SIG-M5 (cell line): ENCODE measurements at regions not wholly inside any gene's neighbourhood (a gene's known extent, or its start where the extent isn't known, plus 50 kb on each side); places are given as distances from the start of the nearest gene placed in this dataset.

Experiments
- DNase-seq: peaks from one replicate; lab custom pipeline; 2025; lab: John Stamatoyannopoulos, UW

GRCh38 chr13:31049083-31049482 lies 112.6 kb downstream of the HSPH1 start:
- no peak for DNase-seq

GRCh38 chr13:31048521-31048920 lies 113.2 kb downstream of the HSPH1 start:
- no peak for DNase-seq

- DNase-seq: no peak
Observed at GRCh38 chr13:31046711-31047279, 114.3 kb downstream of the TEX26 start.

- DNase-seq: no peak
Observed at GRCh38 chr13:31045286-31046081, 113.0 kb downstream of the TEX26 start.

DNA sequence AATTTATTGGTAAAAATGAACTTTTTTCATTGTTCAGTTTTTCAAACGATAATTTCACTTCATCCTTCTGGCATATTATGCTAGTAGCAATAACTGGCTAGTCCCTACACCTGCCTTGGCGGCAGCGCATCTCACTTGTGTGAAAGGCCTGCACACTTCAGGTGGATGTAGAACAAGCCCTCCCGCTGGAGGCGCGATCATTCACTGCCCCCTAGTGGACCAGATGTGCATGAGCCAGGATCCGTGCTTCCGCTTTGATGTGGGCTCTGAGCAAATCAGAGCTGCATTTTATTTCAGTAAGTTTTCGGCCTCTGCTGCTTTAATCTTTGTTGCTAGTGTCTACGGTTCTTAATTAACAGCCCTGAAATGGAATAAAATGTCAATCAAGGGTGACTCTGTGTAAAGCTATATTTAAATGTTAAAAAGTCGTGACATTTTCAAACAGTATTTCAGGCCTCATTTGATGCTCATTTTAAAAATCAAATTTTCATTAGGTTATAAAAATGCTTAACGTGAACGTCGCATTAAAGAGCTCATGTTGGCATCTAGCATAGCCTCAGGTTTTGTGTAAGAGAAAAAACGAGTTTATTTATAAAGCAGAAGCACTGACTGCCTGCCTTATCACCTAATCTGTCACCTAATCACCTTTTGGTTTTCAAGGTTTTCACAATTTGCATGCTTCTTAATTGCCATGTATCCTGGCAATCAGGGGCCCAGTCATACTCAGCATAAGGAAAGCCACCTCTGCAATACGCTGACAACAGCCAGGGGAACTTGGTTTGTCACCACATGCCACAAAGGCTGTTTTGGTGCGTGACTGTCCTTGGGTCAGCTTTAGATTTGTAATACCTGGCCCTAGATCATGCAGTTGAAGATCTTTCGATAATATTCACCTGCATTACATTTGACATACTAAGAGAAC lies 112.2 kb downstream of the TEX26 start:
- DNase-seq: no peak

- DNase-seq: no peak
Observed at GRCh38 chr13:31043957-31044356, 111.5 kb downstream of the TEX26 start.

DNA sequence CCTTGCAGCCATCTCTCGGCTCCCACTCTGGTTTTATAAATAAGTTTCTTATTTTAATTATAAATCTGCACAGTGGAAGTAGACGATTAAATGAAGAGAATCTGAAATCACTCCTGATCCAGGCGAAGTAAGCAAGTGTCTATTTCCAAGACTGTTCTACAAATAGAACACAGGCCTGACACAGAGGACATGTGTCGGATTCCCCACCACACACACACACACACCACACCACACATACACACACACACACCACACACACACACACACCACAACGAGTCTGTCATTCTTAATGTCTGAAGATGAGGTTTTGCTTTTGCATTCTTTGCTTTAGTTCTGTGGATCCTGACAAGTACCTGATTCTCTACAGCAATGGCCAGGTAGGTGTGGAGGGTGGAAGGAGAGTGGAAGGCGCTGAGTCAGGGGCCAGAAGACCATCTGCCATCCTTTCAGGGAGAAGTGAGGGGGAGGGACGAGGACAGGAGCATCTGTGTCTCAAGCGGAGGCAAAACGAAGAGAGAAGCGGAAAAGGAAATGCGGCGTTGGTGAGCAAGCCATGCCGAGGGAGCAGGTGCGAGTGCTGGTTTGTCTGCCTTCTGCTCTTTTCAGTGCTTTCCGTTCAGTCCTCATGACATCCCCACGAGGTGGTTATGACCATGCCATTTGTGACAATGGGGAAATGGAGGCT lies 110.2 kb downstream of the TEX26 start:
- no peak for DNase-seq

DNA sequence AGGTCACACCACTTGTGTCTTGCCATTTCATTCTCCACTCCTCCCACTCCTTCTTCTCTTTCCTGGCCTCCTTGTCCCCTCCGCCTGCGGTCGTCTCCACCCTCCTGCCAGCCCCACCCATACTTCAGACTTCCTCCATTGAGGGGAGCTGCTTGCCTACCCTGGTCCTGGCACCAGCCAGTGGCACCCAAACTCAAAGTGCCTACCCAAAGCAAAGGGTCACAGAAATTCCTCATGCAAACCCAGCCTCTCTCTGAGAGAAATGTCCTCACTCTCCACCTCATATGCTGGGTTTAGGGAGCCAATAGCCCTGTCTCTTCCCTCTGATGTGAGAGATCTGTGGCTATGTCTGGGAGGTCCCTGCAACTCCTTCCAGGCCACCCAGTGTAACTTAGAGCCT lies 109.6 kb downstream of the TEX26 start:
- DNase-seq: no peak

DNA sequence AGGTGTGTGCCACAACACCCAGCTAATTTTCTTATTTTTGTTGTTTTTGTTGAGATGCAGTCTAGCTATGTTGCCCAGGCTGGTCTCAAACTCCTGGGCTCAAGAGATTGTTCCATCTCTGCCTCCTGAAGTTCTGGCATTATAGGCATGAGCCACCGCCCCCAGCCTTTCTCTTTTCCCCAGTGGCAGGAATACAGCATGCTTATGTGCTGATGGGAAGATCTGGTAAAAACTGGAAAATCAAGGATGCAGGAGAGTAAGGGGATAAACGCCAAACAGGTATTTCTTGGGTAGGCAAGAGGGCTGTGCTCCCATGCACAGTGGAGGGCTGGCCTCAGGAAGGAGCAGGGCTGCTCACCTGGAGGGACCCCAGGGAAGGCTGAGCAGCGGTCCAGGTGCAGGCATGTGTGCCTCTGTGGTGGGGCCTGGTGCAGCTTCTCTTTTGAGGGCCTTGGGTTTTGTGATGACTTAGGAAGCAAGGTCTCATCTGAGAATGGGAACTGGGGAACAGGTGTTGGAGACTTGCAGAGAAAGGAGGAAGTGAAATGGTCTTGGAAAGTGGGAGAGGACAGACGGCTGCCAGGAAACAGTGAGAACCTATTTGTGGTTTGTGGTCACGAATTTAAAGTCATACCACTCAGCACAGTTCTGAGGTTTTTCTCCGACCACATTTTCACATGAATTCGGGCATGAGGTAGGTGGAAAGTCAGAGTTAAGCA lies 106.5 kb downstream of the TEX26 start:
- peak; percentile 6 for DNase-seq

GRCh38 chr13:31037874-31038500 lies 105.5 kb downstream of the TEX26 start:
- DNase-seq: no peak

DNA sequence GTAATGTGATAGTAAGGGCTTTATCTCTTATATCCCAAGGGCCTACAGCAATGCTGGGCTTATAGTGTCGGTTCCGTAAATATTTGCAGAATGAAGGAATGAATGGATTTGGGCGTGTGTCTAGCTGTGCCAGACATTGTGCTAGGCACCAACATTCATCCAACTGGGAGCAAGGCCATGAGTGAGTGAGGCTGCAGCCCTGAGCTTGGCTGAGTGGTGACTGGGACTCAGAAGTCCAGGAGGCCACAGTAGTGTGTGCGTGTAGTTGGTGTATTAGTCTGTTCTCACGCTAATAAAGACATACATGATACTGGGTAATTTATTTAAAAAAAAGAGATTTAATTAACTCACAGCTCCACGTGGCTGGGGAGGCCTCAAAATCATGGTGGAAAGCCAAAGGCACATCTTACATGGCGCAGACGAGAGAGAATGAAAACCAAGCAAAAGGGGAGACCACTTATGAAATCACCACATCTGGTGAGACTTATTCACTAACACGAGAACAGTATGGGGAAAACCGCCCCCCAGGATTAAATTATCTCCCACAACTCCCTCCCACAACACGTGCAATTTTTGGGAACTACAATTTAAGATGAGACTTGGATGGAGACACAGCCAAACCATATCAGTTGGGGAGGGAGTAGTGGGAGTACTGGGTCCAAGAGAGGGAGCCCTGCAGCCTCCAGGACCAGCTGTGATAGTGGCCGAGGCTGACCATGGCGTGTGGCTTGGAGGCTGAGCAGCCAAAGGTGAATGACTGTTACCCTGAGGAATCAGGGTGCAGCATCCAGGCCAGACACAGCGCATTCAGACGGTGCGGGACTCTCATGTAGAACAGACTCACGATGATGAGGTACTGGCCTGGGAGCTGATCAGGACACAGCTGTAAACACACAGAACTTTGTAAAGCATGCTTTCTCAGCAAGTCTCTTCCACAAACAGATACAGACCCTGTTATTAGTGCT lies 104.6 kb downstream of the TEX26 start:
- no peak for DNase-seq

DNA sequence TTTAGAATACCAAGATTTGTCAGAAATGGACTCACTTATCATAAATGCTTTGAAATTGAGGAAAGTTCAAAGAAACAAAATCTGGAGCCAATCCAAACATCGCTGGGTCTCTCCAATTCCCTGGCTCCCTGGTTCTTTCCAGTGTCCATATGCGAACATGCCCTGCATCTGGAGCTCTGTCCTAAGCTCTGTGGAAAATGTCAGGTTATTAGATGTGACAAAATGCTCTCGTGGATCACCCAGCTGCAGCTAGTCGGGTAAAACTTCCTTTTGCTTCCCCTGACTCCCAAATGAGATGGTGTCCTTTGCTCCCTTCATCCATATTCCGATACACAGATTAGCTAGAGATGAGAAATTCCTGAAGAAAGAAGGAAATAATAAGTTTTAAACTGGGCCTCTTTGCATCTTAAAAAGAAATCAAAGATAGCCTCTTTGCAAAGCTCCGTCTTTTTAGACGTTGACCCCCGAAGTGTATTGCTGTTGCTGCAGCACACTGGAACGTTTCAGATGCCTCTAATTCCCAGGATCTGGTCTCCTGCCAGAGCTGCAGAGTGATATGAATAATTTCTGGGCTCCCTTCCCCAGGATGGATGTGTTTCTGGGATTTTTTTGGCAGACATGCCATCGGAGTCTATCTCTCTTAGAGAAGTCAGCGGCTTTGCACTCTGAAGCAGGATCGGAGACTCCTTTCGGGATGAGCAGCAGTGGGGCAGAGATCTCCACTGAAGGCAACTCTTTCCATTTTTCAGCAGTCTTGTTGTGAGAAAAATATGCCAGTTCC lies 102.9 kb downstream of the TEX26 start:
- DNase-seq: no peak

GRCh38 chr13:31032528-31033113 lies 100.2 kb downstream of the TEX26 start:
- no peak for DNase-seq

GRCh38 chr13:31031482-31031881 lies 99.0 kb downstream of the TEX26 start:
- no peak for DNase-seq

GRCh38 chr13:31029102-31029501 lies 96.6 kb downstream of the TEX26 start:
- no peak for DNase-seq

DNA sequence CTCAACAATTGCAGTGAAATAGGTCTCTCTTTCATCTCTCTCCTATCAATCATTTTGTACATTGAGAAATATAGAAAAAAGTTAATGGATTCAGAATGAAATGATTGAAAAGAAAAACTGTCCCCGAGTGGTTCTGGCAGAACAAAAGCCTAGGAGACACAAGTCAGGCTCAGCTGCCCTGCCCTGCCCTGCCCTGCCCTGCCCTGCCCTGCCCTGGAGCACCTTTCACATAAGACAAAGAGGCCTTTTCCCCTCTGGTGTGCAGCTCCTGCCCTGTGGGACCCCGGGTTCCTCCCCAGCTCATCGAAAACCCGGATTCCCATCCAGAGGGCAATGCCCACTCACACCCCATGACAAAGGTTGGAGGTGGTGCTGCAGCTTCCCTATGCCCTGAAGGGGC lies 94.7 kb downstream of the TEX26 start:
- DNase-seq: no peak
